H7 (cell line): ENCODE measurements at regions not wholly inside any gene's neighbourhood (a gene's known extent, or its start where the extent isn't known, plus 50 kb on each side); places are given as distances from the start of the nearest gene placed in this dataset.
"Not testable (repeated sequence)": the region's sequence is repeated elsewhere in the genome, so short reads cannot be mapped to it uniquely, and the experiment has no call there.

Source experiments
- DNase-seq: peaks from one replicate; pipeline ENCODE4 v3.0.0; 2012
- H3K27me3 ChIP-seq: 2 replicates; pipeline ENCODE4 v1.6.0; 2011; ENCODE audit warnings: mild to moderate bottlenecking, low read length; ENCODE audit not compliant: control insufficient read depth, insufficient read depth
- H3K36me3 ChIP-seq: replicated peaks from 2 replicates; pipeline ENCODE4 v1.5.1; 2011; ENCODE audit warnings: low read length; ENCODE audit not compliant: control insufficient read depth, insufficient read depth
- H3K4me3 ChIP-seq: 2 replicates; pipeline ENCODE4 v1.5.1; 2011; ENCODE audit warnings: low read depth, mild to moderate bottlenecking, control low read depth, low read length, moderate library complexity; ENCODE audit not compliant: insufficient read depth

GRCh38 chr6:27757307-27757706, 154.9 kb downstream of the OR2B2 start:
- peak; percentile 85 for DNase-seq
- Histone ChIP-seq H3K27me3 (peaks cover 74% of the 10 kb centered on the region), H3K36me3 (no peaks in the 10 kb centered on the region), H3K4me3 (peak overlapping the region; percentile 43)

GRCh38 chr6:27755768-27756167, 156.4 kb downstream of the OR2B2 start:
- H3K4me3 ChIP-seq = no peak overlapping the region
- no peaks in the 10 kb centered on the region for H3K36me3 ChIP-seq
- peaks cover 61% of the 10 kb centered on the region for H3K27me3 ChIP-seq
- no peak for DNase-seq

DNA sequence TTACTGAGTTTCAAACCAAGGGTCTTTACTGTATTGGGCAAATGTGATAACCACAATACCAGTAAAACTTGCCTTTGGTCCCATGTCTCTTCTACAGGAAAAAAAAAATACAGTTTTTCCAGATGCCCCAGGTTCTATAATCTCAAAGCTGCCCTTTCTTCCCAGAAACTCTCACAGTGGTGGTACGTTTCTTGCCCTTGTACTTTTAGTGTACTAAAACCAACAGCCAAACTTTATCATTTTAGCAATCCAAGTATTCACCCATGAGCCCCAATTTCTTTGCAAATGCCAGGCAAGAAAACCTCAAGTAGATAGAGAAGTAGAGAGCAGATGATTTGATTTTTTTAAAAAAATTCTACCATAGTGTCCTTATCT, 157.8 kb downstream of the OR2B2 start:
- H3K27me3 ChIP-seq = peaks cover 51% of the 10 kb centered on the region
- H3K36me3 ChIP-seq = no peaks in the 10 kb centered on the region
- no peak for DNase-seq
- H3K4me3 ChIP-seq = peak overlapping the region; percentile 27; the same call in 1 of the 2 replicates

DNA sequence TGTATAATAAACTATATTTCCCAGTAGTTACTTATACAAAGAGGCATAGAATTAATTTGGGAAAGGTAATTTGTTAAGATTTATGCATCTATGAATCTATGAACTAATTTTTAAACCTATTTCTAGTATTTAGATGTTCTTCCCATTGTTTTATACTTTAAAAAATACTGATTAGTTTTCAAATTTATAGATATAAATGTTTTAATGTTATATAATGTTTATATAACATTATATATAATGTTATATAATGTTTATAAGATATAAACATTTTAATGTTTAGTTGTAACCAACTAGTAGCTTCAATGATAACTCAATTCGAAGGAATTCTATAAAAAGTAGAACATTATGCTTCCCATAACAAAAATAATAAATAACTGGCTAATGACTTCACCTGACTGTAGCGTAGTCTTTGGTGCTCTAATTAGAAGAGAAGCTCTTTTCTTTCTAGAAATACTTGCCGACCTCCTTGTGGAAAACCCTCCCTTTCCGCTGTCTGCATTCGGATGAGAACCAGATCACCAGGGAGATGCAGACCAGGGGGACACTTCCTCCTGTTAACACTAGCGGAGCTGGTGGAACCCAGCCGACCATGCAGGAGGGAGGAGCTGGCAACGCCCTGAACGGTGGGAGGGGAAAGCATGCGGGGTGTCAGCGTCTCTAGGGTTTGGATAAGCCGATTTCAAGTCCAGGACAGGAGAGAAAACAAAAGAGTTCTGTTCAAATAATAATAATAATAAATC, 158.4 kb downstream of the OR2B2 start:
- Histone ChIP-seq H3K4me3 (peak overlapping the region; percentile 83), H3K27me3 (peaks cover 47% of the 10 kb centered on the region), H3K36me3 (no peaks in the 10 kb centered on the region)
- peak; percentile 76 for DNase-seq

- DNase-seq = peak; percentile 37
- peaks cover 34% of the 10 kb centered on the region for H3K27me3 ChIP-seq
- peak overlapping the region; percentile 83 for H3K4me3 ChIP-seq
- H3K36me3 ChIP-seq = no peaks in the 10 kb centered on the region
These were observed 159.9 kb downstream of the OR2B2 start for GRCh38 chr6:27752038-27752885.

DNA sequence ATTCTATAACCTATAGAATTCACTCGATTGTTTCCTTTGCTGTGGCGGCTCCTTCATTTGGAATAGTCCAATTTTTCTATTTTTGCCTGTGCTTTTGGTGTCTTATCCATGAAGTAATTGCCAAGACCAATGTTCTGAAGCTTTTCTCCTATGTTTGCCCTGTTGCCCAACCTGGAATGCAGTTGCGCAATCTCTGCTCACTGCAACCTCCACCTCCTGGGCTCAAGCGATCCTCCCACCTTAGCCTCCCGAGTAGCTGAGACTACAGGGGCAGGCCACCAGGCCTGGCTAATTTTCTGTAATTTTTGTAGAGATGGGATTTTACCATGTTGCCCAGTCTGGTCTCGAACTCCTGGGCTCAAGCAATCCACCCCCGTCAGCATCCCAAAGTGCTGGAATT, 163.5 kb downstream of the OR2B2 start:
- H3K4me3 ChIP-seq = no peak overlapping the region
- DNase-seq = no peak
- no peaks in the 10 kb centered on the region for H3K36me3 ChIP-seq
- H3K27me3 ChIP-seq = peaks cover 32% of the 10 kb centered on the region

DNA sequence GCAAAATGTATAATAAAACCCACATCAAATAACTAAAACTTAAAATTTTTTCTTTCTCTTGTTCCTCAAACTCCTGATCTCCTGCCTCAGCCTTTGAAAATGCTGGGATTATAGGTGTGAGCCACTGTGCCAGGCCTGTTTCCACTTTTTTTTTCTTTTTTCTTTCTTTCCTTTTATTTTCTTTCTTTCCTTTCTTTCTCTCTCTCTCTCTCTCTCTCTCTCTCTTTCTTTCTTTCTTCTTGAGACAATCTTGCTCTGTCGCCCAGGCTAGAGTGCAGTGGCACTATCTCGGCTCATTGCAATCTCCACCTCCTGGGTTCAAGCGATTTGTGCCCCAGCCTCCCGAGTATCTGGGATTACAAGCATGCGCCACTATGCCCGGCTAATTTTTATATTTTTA, 164.6 kb downstream of the OR2B2 start:
- DNase-seq = no peak
- H3K36me3 ChIP-seq = no peaks in the 10 kb centered on the region
- no peak overlapping the region for H3K4me3 ChIP-seq
- peaks cover 42% of the 10 kb centered on the region for H3K27me3 ChIP-seq

DNA sequence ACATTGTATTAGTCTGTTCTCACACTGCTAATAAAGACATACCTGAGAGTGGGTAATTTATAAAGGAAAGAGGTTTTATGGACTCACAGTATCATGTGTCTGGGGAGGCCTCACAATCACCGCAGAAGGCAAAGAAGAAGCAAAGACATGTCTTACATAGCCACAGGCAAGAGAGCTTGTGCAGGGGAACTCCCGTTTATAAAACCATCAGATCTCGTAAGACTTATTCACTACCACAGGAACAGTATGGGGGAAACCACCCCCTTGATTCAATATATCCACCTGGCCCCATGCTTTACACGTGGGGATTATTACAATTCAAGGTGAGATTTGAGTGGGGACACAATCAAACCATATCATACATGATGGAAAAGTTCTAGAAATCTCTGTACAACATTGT, 165.3 kb downstream of the OR2B2 start:
- not testable (repeated sequence) for DNase-seq, H3K36me3 ChIP-seq, H3K4me3 ChIP-seq
- peaks cover 49% of the 10 kb centered on the region for H3K27me3 ChIP-seq

- no peaks in the 10 kb centered on the region for H3K36me3 ChIP-seq
- DNase-seq = peak; percentile 57
- no peak overlapping the region for H3K4me3 ChIP-seq
- H3K27me3 ChIP-seq = peaks cover 54% of the 10 kb centered on the region
These were observed 168.4 kb downstream of the OR2B2 start for GRCh38 chr6:27743787-27744186.

DNA sequence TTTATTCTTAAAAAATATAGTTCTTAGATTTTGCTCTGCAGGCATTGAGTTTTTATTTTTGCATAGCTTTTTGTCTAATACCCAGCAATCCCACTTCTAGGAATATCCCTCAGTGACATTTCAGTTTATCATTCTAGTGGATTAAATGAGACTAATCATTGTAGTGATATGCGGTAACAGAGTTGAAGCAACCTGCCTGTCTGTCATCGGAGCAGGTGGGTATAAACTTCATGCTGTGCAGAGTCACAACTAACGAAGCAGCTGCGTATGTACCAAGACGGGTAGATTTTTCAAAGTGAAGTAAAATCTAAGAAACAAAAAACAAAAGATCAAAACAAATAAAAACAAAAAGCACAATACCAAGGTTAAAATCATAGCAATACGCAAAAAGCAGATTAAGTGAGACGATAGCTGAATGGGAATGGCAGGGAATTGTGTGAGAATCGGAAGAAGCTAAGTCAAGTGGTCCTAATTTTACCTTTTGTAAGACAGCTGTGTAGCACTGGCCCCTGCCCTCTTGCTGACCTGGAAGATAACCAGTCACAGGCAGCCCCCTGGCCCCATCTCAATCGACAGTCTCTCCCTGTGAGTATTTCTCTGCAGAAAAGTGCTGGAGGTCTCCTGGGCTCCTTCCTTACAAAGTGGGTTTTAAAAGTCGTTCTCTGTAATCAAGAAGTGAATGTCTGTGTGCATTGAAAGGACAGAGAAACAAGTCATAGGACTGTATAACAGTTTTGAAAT, 169.2 kb downstream of the OR2B2 start:
- no peaks in the 10 kb centered on the region for H3K36me3 ChIP-seq
- H3K27me3 ChIP-seq = peaks cover 52% of the 10 kb centered on the region
- H3K4me3 ChIP-seq = no peak overlapping the region
- no peak for DNase-seq

DNA sequence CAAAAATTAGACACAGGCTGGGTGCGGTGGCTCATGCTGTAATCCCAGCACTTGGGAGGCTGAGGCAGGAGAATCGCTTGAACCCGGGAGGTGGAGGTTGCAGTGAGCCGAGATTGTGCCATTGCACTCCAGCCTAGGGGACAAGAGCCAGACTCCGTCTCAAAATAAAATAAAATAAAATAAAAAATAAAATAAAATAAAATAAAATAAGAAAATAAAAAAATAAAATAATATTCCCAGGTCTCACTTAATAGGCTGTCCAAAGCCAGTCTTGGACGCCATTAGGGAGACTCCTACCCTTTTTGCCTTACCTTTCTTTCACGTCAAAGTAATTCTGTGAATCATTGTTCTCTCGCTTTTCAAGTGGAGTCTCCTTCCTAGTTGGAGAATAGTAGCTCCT, 172.3 kb downstream of the OR2B2 start:
- not testable (repeated sequence) for DNase-seq, H3K4me3 ChIP-seq, H3K36me3 ChIP-seq
- peaks cover 38% of the 10 kb centered on the region for H3K27me3 ChIP-seq

GRCh38 chr6:27736686-27737085, 175.5 kb downstream of the OR2B2 start:
- no peaks in the 10 kb centered on the region for H3K36me3 ChIP-seq
- H3K27me3 ChIP-seq = peaks cover 10% of the 10 kb centered on the region
- no peak for DNase-seq
- H3K4me3 ChIP-seq = no peak overlapping the region

GRCh38 chr6:27728442-27728841, 183.8 kb downstream of the OR2B2 start:
- Histone ChIP-seq H3K4me3 (no peak overlapping the region; the same call in 1 of the 2 replicates), H3K27me3 (peaks cover 4% of the 10 kb centered on the region), H3K36me3 (no peaks in the 10 kb centered on the region)
- no peak for DNase-seq

- H3K4me3 ChIP-seq = no peak overlapping the region
- H3K27me3 ChIP-seq = peaks cover 4% of the 10 kb centered on the region
- no peaks in the 10 kb centered on the region for H3K36me3 ChIP-seq
- DNase-seq = no peak
These were observed 185.6 kb downstream of the OR2B2 start for GRCh38 chr6:27726619-27727023.
